IMR-90 (cell line): ENCODE measurements at regions not wholly inside any gene's neighbourhood (a gene's known extent, or its start where the extent isn't known, plus 50 kb on each side); places are given as distances from the start of the nearest gene placed in this dataset.

Source experiments
- ATAC-seq: fragments of 200-7000 bp; cut with Tn5 transposase; 2 replicates; pipeline ENCODE4 v1.9.1; 2020; ENCODE audit warnings: low read depth, mild to moderate bottlenecking, moderate library complexity
- BruUV-seq: library from RNA; stranded (reverse); fragments of 400-500 nt; replicated peaks from 2 replicates; lab custom pipeline; 2021; lab: Mats Ljungman, UMichigan
- CTCF ChIA-PET: fragments of 300-600 bp; formaldehyde crosslinking; extraction: SDS; loops from one replicate; lab custom pipeline; 2021; ENCODE audit warnings: antibody characterized with exemption; lab: Yijun Ruan, JAX
- POLR2A ChIA-PET: fragments of 300-600 bp; sonication (Branson Sonifier 250); formaldehyde crosslinking; loops from one replicate; lab custom pipeline; 2022; ENCODE audit warnings: antibody characterized with exemption; ENCODE audit not compliant: unreplicated experiment; lab: Charles Lee
- DNase-seq: peaks from one replicate; pipeline ENCODE4 v3.0.0; 2013
- H2AFZ ChIP-seq: replicated peaks from 2 replicates; pipeline ENCODE3; 2013; ENCODE audit warnings: low read length, mild to moderate bottlenecking; ENCODE audit not compliant: poor library complexity
- H2AK5ac ChIP-seq: 2 replicates; pipeline ENCODE4 v1.6.1; 2013; ENCODE audit warnings: low read depth, low read length, inconsistent platforms
- H2AK9ac ChIP-seq: replicated peaks from 2 replicates; pipeline ENCODE3; 2013; ENCODE audit warnings: mild to moderate bottlenecking, low read depth, low read length, moderate library complexity; ENCODE audit not compliant: poor library complexity
- H2BK120ac ChIP-seq: 2 replicates; pipeline ENCODE4 v1.6.1; 2013; ENCODE audit warnings: low read depth, low read length, inconsistent platforms
- H2BK15ac ChIP-seq: 3 replicates; pipeline ENCODE4 v1.6.1; 2013; ENCODE audit warnings: low read depth, low read length, inconsistent platforms
- H2BK20ac ChIP-seq: 2 replicates; pipeline ENCODE4 v1.6.1; 2013; ENCODE audit warnings: low read depth, mild to moderate bottlenecking, inconsistent platforms, low read length, moderate library complexity
- H2BK5ac ChIP-seq: 2 replicates; pipeline ENCODE4 v1.6.1; 2013; ENCODE audit warnings: mild to moderate bottlenecking, low read depth, low read length, inconsistent platforms; ENCODE audit not compliant: poor library complexity, severe bottlenecking
- H3K14ac ChIP-seq: replicated peaks from 2 replicates; pipeline ENCODE4 v1.6.1; 2013; ENCODE audit warnings: low read depth, low read length, inconsistent platforms
- H3K18ac ChIP-seq: 2 replicates; pipeline ENCODE4 v1.6.1; 2013; ENCODE audit warnings: low read depth, low read length, control low read depth
- H3K23ac ChIP-seq: 2 replicates; pipeline ENCODE4 v1.6.1; 2013; ENCODE audit warnings: low read depth, low read length, inconsistent platforms
- H3K27ac ChIP-seq: 2 replicates; pipeline ENCODE4 v1.5.1; 2013; ENCODE audit warnings: mild to moderate bottlenecking, control low read depth, low read length; ENCODE audit not compliant: insufficient read depth
- H3K27me3 ChIP-seq: 2 replicates; pipeline ENCODE4 v1.6.1; 2013; ENCODE audit warnings: low read length; ENCODE audit not compliant: control insufficient read depth, insufficient read depth
- H3K36me3 ChIP-seq: 2 replicates; pipeline ENCODE4 v1.6.1; 2013; ENCODE audit warnings: low read length, mixed read lengths; ENCODE audit not compliant: control insufficient read depth, insufficient read depth
- H3K4ac ChIP-seq: 2 replicates; pipeline ENCODE4 v1.6.1; 2013; ENCODE audit warnings: low read depth, low read length, inconsistent platforms
- H3K4me1 ChIP-seq: 2 replicates; pipeline ENCODE4 v1.6.1; 2013; ENCODE audit warnings: low read length, mixed read lengths; ENCODE audit not compliant: control insufficient read depth, insufficient read depth
- H3K4me2 ChIP-seq: 2 replicates; pipeline ENCODE4 v1.6.1; 2013; ENCODE audit warnings: low read depth, mild to moderate bottlenecking, control low read depth, low read length, moderate library complexity
- H3K4me3 ChIP-seq: 2 replicates; pipeline ENCODE4 v1.5.1; 2013; ENCODE audit warnings: low read depth, mild to moderate bottlenecking, control low read depth, low read length, moderate library complexity; ENCODE audit not compliant: insufficient read depth
- H3K56ac ChIP-seq: 2 replicates; pipeline ENCODE4 v1.6.1; 2013; ENCODE audit warnings: low read length, inconsistent platforms; ENCODE audit not compliant: insufficient read depth; ENCODE audit errors: extremely low read depth
- H3K79me1 ChIP-seq, 2 experiments: 2 replicates each; pipeline ENCODE4 v1.6.1; 2013; ENCODE audit warnings: low read length in 2 of 2, inconsistent platforms in 1 of 2, low read depth in 1 of 2
- H3K9ac ChIP-seq: 2 replicates; pipeline ENCODE4 v1.6.1; 2013; ENCODE audit warnings: low read depth, low read length, control low read depth
- H3K9me1 ChIP-seq: 2 replicates; pipeline ENCODE4 v1.6.1; 2013; ENCODE audit warnings: low read length, inconsistent platforms; ENCODE audit not compliant: insufficient read depth
- H3K9me3 ChIP-seq: 2 replicates; pipeline ENCODE4 v1.6.1; 2013; ENCODE audit warnings: low read length; ENCODE audit not compliant: control insufficient read depth, insufficient read depth
- H4K20me1 ChIP-seq: 2 replicates; pipeline ENCODE4 v1.6.1; 2013; ENCODE audit warnings: low read length, inconsistent platforms; ENCODE audit not compliant: insufficient read depth
- H4K5ac ChIP-seq: 2 replicates; pipeline ENCODE4 v1.6.1; 2013; ENCODE audit warnings: mild to moderate bottlenecking, low read depth, low read length, control low read depth
- H4K8ac ChIP-seq, 2 experiments: 2 replicates each; pipeline ENCODE4 v1.6.1; 2013; ENCODE audit warnings: low read depth in 2 of 2, low read length in 2 of 2, control low read depth in 1 of 2, inconsistent platforms in 1 of 2
- H4K91ac ChIP-seq: 2 replicates; pipeline ENCODE4 v1.6.1; 2013; ENCODE audit warnings: low read depth, low read length, inconsistent platforms; ENCODE audit not compliant: insufficient read depth
- FOS ChIP-seq: fragments of 150-350 bp; IDR thresholded peaks from 2 replicates; pipeline ENCODE4 v1.6.1; 2016; ENCODE audit warnings: low read depth, low read length
- POLR2A ChIP-seq: IDR thresholded peaks from 2 replicates; pipeline ENCODE4 v1.6.1; 2012; ENCODE audit warnings: mild to moderate bottlenecking, low read depth, low read length
- WGBS, 2 experiments: methylation state at CpG; one replicate each; pipeline versions ENCODE4 v1.1.5 to v1.1.7; 2013; ENCODE audit warnings: missing lambda C conversion rate in 2 of 2; ENCODE audit not compliant: insufficient read length in 1 of 2; ENCODE audit errors: extremely low coverage in 2 of 2; 5-methylcytosine and 5-hydroxymethylcytosine counted together
- dilution Hi-C: fragments of 300-500 bp; cut with HindIII; formaldehyde crosslinking; loops from one replicate; pipeline ENCODE4 v1.14.3; 2018; ENCODE audit warnings: low sequenced_read_pairs; ENCODE audit not compliant: unreplicated experiment
- in situ Hi-C: fragments of 300-500 bp; cut with MboI; formaldehyde crosslinking; loops from 3 replicates; pipeline ENCODE4 v1.14.3; 2019; ENCODE audit warnings: low sequenced_read_pairs, inconsistent platforms, mixed read lengths
- intact Hi-C: fragments of 100-400 bp; cut with micrococcal nuclease; formaldehyde crosslinking; loops from 2 replicates; pipeline ENCODE4 v1.10.0; 2022

GRCh38 chr1:95575291-95575690, 341.3 kb downstream of the RWDD3 start:
- intact Hi-C loops = no loop called here
- ATAC-seq = no peak
- Histone ChIP-seq H3K4me3 (no peak overlapping the region), H3K27ac (no peak overlapping the region), H3K23ac (no peak overlapping the region), H2AFZ (no peak overlapping the region), H4K91ac (no peak overlapping the region), H3K9me3 (no peaks in the 10 kb centered on the region), H3K18ac (no peak overlapping the region), H3K36me3 (no peaks in the 10 kb centered on the region), H2BK15ac (no peak overlapping the region), H4K20me1 (no peaks in the 10 kb centered on the region), H3K9ac (no peak overlapping the region), H2BK20ac (no peak overlapping the region), H3K27me3 (no peaks in the 10 kb centered on the region), H2AK5ac (no peak overlapping the region), H3K9me1 (no peaks in the 10 kb centered on the region), H2BK5ac (no peak overlapping the region), H3K4ac (no peak overlapping the region), H3K4me2 (no peak overlapping the region), H3K56ac (no peak overlapping the region), H3K14ac (no peak overlapping the region), H3K4me1 (no peaks in the 10 kb centered on the region), H4K5ac (no peak overlapping the region), H3K79me1 (no peaks in the 10 kb centered on the region), H2AK9ac (no peak overlapping the region), H4K8ac (no peak overlapping the region), H2BK120ac (no peak overlapping the region)
- DNase-seq = no peak
- dilution Hi-C loops = no loop called here
- no TSS peak for BruUV-seq
- WGBS, 2 experiments = no CpG with 5 or more reads among the region's 3 CpGs
- in situ Hi-C loops = no loop called here
- TF ChIP-seq FOS (no peak), POLR2A (no peak)
- ChIA-PET POLR2A (no interaction called here), CTCF (no interaction called here)
